SH-SY5Y (cell line): ENCODE measurements at regions not wholly inside any gene's neighbourhood (a gene's known extent, or its start where the extent isn't known, plus 50 kb on each side); places are given as distances from the start of the nearest gene placed in this dataset.

Experiments
- GATA2 ChIP-seq: IDR thresholded peaks from 2 replicates; pipeline ENCODE4 v1.6.1; 2011; ENCODE audit warnings: mild to moderate bottlenecking, low read depth, low read length
- GATA3 ChIP-seq: IDR thresholded peaks from 2 replicates; pipeline ENCODE4 v1.6.1; 2011; ENCODE audit warnings: low read depth, mild to moderate bottlenecking, low read length, moderate library complexity

DNA sequence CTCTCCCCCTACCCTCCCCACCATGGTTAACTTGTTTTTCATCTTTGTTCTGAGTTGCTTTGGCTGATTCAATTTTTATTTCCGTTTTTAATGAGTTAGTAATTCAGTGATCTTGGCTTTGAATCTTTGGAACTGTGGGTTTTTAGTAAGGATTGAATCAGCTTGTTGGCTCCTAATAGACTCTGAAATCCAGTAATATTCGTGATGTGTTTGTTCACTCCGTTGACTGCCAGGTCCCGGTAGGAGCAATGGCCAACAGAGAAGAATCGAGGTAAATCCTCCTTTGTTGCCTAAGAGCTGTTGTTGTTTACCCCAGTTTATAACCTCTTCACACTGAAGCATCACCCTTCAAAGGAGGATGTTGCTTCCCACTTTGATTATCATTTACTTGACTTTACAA lies 92.7 kb downstream of the PCSK1 start:
- TF ChIP-seq GATA3 (no peak), GATA2 (no peak)

DNA sequence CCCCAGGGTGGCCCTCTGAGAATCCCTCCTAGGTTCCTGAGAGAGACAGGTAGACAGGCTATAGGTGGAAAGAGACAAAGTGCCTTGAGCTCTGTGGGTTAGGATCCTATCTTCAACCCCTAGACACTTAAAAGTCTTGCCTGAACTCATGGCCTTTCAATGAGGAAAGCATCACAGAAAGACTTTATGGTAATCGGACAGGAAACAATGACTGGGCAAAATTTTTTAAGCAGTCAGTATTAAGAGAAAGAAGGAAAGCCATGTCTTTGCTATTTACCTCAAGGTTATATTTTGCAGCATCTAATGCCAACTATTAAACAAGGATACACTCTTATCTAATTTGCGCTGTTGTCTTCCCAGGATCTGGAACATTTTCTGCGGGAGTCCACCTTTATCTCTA lies 93.2 kb downstream of the PCSK1 start:
- TF ChIP-seq GATA2: no peak
- TF ChIP-seq GATA3: no peak

DNA sequence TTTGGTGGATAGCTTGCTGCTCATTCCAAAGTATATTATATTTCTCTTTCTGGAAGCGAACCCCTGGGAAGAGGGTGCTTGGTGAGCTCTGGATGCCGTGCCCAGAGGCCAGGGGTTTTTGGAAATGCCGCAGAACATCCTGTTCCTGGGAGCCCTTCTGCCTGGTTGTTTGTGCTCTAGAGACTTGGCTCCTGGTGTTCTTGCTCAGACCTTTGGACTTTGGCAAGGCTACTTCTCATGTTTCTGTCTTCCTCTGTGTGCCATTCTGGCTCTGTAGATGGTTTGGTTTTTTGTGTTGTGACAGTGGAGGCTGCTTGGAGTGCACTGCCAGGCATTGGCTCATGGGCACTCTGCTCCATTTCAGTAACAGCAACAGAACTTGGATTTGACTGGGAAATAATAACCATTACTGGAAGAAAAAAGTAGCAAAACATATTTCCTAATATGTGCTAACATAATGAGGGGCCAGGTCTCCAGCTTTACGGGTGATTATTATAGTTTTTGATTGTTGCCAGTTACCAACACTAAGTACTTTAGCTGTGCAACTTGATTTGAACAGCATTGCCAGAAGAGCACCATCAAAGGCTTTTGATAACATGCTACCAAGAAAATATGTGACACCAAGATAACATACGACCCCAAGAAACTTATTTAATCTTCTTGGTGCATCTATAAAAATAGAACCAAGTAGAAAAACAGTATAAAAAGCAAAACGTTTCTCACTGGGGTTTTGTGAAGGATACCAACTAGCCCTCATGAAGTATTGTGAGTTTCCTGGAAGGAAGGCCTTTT lies 94.2 kb downstream of the PCSK1 start:
- TF ChIP-seq GATA3 (no peak), GATA2 (no peak)

DNA sequence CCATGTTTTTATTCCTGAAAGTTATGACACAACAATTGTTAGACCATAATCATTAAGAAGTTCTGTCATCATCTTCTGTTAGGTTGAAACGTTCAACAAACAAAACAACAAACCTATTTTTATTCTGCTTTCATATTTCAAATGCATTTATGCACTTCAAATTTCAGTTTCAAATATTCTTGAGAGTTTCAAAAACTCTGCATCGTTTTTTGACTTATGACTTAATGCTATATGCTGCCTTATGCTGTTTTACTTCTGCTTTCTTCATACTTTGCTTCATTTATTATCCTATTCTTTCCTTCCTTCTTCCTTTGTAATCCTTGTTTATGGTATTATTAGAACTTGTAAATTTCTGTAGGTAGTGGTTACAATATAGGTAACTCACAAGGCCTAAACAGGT lies 95.0 kb downstream of the PCSK1 start:
- no peak for TF ChIP-seq GATA2
- TF ChIP-seq GATA3: no peak

DNA sequence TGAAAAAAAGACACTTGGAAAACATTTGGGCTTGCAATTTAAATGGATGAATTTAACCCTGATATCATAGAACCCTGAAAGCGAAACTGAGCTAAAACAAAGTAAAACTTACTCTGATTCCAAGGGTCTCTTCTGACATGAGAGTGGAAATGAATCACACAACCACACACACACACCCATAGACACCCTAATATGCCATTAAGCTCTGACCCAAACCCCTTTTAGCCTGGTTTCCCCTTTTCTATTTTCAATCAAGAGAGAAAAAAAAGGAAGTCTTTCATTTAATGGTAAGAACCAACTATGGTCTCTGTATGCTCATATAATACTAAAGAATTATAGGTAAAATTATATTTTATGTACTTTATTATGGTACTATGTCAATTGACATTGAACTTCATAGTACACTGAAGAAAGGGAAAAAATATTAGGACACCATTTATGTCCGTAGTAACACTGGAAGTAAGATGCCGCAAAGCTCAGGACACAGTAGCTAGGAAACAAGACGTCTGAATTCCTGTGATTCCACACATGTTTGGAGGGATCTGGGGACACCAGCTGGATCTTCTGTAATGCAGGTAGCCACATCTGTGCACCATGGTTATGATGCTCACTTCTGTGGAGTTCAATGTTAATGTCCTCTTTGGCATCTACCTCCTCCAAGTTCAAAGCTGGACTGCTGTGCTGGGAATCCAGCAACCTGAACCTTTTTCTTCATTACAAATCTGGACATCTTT lies 95.8 kb downstream of the PCSK1 start:
- TF ChIP-seq GATA2 (no peak), GATA3 (no peak)

DNA sequence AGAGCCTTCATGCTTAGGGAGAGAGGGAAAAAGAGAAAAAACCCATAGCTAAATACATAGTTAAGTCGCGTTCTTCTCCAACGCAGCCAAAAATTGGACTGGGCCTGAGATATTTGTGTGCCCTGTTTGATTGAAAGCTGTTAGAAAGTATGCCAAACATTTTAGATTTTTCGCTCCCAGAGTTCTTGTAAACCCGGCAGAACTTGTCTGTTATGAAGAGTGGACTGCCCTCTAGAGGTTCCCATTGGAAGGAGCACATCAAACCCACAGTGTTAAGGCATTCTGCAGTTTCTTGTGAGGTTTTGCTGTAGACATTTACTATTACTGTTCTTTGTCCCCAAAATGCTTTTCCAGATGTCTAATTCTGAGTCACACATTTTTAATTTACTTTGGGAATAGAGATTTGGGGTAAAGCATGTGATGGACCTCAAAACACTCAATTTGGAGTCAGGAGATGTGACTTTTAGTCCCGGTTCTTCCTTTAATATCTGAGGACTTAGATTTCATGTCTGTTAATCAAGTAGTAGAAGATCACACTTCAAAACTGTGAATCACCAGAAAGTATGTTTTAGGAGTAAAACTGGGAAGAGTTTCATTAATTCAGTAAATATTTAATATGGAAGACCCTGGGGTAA lies 96.6 kb downstream of the PCSK1 start:
- TF ChIP-seq GATA2 (no peak), GATA3 (no peak)

DNA sequence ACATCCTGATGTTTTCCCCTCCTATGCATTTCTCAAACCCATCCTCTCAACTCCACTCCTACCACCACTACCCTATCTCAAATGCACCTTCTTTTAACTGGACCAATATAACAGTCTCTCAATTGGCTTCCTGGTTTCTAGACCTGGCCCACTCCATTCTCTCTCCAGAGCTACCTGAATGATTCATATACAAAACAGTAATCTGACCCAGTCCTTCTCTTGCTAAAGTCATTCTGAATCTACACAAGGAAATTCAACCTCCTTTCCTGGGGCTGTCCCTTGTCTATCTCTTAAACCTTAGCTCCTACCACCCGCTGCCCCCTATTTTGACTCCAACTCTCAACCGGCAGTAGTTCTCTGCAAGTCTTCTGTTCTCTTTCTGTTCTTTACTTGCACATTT lies 97.2 kb downstream of the PCSK1 start:
- TF ChIP-seq GATA3: no peak
- TF ChIP-seq GATA2: no peak

DNA sequence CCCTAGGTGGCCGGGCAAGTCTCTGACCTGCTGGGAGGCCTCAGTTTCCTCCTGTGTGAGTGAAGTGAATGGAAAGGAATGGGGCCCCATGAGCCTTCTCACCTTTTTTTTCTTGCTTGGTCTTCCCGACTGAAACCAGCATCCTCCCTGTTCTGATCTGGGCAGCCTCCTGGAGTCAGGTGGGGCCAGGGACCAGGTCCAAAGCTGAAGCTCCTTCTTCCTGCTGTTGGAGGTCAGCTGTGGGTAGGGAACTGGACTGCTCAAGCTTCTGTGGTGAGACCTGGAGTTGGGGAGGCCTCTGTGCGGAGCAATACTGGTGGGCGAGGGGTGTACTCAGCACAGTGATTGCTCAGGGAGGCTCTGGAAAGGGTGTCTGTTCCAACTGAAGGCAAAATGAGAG lies 99.7 kb downstream of the PCSK1 start:
- no peak for TF ChIP-seq GATA2
- no peak for TF ChIP-seq GATA3

DNA sequence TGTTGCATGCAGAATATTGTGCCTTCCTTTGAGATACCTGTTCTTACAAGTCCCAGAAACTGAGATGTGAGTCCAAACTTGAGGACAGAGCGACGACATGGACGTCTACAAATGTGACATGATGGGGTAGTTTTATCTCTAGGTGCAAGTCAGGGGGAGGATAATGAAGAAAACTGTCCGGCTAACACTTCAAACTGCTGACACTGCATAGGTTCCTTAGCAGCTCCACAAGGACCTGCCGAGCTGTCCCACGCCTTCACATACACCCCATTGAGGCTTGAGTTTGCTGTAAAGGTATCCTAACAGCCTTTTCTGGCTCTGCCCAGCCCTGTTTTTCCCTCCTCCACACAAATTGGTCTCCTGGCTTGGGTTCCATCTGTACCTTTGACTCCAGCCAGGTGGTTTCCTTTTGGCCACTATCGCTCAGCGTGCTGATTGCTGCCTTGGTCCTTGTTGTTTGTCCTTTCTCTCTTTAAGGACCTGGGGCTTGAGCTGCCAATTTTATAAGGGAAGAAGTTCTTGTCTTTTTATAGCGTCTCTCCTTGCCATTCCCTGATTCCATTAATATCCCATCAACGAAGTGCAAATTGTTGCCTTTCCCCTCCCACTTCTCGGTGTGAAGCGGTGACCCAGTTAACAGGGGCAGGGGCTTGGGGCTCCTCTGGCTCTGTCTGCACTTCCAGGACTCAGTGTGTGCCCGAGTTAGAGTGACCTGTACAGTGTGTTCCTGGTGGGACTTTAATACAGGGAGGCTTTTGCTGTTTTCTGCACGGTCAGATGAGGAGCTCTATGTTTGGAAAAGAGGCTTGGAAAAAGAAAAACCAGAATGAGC lies 100.3 kb downstream of the PCSK1 start:
- no peak for TF ChIP-seq GATA3

DNA sequence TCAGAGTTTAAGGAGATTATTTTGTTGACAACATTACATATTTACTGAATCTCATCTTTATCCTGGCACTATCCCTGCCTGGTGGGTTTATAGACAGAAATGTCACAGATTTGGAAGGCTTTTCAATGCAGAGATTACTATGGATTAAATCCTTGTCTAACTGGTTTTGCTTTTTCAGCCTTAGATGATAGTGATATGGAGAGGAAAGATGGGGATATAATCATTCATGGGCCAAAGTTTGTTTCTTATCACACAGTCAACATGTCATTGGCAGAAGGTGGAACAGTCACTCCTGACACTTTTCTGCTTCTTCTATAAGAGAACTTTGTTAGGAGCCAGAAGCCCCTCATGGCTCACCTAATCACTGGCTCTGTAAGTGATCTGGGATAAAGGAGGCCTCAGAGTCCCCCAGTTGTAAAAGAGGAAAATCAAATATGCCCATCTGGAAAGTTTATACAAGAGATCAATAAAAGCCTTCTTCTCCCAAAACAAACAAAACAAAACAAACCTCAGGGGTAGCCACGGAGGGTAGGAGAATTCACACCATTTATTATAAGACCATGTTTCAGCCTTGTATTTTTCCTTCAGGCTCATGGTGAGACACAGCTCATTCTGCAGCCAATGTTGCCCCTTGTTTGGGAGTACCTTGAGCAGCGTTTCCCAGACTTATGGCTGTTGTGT lies 101.2 kb downstream of the PCSK1 start:
- TF ChIP-seq GATA2 (no peak), GATA3 (no peak)

DNA sequence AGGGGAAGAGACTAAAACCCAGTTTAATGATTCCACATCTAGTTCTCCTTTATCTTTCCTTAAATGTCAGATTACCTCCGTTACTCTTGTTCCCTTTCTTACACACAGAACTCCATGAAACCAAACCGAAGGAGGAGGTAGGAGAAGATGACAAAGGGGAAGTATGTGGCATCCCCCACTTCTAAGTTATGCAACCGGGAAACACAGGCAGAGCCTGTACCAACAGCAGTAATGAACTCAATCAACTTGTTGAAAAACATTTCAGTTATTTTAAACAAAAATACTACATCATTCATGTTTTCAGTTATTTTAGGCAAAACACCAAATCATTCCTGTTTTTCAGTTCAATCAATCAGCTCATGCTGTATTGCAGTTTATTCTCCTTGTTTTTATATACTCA lies 101.8 kb downstream of the PCSK1 start:
- no peak for TF ChIP-seq GATA3
- TF ChIP-seq GATA2: no peak

DNA sequence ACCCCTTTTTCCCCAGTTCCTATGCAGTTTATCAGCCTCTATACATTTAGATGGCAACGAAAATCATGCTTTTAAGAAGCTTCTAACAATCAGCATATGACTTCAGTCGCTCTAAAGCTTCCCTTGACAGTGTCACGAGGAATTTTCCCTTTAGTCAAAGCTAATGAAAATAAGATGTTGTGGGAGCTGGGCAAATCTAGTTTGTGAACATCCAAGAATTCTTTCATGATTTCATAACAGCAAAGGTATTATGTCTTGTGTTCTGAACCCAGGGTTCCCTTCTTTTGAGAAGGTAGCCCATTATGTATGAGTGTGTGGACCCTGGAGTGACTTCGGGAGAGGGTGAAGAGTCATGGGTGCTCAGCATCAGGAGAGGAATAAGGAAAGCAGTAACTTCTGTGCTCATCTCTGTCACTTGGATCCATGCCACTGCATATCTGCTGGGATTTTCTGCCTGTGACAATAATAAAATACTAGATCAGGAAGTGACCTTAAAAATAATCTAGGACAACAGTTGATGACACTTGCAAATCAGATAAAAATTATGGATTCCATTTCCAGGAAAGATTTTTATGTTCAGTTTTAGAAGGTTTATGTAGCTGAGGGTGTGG lies 102.4 kb downstream of the PCSK1 start:
- TF ChIP-seq GATA3: no peak
- no peak for TF ChIP-seq GATA2

DNA sequence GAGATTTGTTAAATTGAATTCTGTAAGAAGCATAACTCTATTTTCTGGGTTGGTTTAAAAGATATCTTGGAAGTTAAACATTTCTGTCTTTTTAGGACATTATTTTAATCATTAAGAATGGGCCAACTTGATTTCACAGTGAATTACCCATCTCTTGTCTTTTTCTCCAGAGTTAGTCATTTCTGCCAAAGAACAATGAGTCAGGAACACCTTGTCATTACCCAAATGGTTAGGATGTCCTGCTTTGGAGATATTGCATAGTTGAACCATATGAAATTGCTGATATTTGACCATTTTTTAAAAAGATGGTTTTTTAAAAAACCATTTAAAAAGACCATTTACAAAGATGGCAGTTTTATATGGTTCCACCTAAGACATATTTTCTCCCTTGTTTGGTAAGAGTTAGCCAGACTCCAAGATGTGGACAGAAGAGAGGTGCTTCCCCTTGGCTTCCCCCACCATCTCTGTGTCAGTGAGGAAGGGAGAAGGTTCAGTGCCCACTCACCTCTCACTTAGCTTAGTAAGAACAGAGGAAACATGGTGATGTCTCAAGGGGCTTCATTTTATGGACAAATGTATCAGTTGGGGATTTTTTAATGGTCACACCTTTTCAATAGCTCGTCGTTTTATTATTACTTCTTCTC lies 103.0 kb downstream of the PCSK1 start:
- no peak for TF ChIP-seq GATA2
- no peak for TF ChIP-seq GATA3
